GM19240 (cell line): ENCODE measurements at regions not wholly inside any gene's neighbourhood (a gene's known extent, or its start where the extent isn't known, plus 50 kb on each side); places are given as distances from the start of the nearest gene placed in this dataset.
"Not testable (repeated sequence)": the region's sequence is repeated elsewhere in the genome, so short reads cannot be mapped to it uniquely, and the experiment has no call there.

Source experiments
- DNase-seq: peaks from one replicate; pipeline ENCODE4 v3.0.0; 2011; ENCODE audit warnings: low spot score; ENCODE audit not compliant: insufficient read length

DNA sequence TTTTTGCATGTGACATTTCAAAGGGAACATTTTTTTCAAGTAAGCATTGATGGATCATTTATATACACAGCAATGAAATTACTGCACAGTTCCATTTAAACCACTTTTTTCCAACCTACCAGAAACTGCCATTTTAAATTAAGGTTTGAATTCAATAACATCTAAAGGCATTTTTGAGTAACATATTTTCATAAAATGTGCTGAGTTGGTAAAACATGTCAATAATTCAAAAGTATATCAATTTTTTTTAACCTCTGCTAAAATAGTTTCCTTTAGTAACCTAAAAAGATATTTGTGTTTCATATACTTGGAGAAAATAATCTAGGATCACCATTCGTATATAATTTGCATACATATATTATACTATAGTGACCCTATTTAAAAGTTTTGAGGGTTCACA lies 355.1 kb upstream of the KCNMB2 start:
- DNase-seq = no peak

DNA sequence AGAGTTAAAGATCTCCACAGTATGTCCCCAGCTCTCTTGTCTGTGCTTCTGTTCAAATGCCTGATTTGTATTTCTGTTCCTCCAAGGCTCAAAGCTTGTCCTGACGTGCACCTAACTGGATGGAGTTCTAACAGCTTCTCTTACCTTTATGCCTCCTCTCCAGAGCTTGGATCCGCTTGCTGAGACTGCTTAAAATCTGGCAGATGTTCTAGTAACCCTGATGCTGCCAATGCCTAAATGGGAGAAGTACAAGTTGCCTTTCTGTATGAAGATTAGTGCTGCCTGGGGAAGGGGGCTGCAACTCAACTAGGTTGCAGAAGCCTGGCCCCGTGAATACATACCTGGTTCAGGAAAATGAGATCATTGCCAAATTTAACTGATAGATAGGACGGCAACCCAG lies 354.5 kb upstream of the KCNMB2 start:
- no peak for DNase-seq

DNA sequence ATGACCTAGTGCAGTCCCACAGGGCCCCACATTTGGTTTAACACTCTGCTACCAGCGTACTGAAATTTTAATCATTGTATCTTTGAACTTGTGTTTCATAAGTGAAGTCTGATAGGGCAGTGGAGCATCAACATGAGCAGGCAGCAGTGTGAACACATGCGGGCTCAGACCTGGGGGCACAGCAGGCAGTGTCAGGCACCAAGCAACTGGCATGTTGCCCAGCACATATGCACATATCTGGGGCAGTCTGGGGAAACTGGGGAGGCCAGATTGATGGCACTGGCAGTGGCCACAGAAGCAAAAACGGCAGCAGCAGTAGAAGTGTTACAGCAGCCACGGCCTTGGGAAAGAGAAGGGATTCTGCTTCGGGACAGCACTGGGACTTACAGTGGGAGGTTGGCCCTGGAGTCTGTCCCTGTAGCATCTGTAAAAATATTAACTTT lies 353.9 kb upstream of the KCNMB2 start:
- no peak for DNase-seq

DNA sequence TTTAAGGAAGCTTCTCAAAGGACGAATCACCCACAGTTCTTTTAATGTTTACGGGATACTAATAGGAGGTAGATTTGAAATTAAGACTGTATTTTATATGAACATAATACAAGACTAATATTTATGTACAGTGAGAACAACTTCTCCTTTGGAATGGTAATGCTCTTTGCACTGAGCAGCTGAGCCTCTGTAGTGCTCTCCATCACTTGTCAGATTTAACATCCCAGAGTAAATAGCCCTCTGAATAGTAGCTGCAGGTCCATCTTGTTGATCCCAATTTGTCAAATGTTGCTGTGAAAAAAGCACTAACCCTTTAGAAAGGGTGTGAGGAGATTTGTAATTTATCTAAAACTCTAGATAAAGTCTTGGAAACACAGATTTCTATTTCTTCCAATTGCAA lies 351.4 kb upstream of the KCNMB2 start:
- no peak for DNase-seq

DNA sequence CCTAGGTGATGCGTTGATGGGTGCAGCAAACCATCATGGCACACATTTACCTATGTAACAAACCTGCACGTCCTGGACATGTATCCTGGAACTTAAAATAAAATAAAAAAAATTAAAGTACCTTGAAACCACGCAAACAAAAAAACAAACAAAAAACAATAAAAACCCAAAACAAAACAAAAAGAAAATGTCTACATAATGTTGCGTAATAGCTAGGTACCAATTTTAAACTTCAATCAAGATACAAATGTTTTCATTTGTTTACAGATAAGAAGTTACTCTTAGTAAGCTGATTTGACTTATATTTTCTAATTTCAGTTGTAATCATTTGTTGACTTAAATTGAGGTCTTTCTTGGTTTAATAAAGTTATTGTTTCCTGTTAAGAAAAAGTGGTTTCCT lies 349.6 kb upstream of the KCNMB2 start:
- no peak for DNase-seq

DNA sequence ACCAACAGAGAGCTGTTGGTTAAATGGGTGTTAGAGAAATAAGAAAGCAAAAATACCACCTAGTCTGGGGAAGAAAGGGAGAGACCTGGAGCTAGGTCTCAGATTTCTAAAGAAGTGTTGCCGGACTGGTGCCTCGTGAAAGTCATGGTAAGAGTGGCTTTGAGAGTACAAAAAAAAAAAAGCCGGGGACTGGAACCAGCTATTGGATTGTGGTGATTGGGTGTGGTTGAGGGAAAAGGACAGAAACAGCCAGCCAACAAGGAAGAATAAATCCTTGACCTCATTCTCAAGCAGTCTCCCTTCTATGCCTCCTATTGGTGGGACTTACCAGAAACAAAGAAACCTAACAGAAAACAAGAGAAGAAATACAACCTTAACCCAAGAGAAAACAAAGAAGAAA lies 346.4 kb upstream of the KCNMB2 start:
- no peak for DNase-seq

DNA sequence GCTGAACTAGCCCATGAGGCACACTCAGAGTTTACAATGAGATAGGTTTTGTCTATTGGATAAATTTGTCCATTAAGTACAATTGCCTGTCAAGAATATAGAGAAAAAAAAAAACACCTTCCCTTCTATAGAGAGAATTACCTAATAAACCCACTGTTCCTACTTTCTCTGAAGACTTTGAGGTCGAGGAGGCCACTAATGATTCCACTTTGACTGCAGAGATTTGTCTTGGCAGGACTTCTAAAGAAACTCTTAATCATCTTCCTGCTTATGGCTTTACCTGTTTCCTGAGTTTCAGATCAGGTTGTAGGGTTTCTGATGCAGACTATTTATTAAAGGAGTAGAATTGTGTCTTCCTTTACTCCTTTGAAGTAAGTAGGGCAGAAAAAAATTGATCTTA lies 342.4 kb upstream of the KCNMB2 start:
- no peak for DNase-seq

DNA sequence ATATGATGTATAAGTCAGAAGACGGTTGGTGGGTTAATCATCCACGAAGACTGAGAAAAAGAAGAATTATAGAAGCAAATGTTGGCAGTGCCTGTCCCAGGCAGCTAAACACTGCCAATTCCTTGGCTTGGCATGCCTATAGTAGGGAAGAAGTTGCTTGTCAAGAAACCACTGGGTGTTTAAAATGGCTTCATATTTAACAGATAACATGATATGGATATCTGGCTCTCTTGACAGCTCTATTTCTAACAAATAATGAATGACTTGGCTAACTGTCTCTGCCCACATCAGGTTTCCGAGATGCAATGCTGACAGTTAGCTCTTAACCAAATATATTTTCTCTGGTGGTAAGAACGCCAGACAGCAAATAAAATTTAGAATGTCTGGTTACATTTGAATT lies 341.7 kb upstream of the KCNMB2 start:
- no peak for DNase-seq

DNA sequence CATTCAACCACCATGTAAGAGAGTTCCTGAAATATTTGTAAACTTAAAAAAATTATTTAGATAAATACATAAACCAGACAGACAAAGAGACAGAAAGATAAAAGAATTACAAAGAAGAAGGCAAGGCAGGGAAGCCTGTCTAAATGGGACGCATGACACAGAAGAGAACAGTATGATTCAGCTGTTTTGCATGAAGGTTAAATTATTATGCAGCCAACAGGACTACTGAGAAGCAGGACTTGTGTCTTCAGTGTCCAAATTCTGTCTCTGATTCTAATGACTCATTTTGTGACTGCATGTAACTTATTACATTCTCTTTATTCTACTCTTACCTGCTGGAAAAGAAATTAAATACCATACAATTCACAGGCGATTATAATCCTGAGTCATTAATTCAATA lies 340.4 kb upstream of the KCNMB2 start:
- DNase-seq = no peak

DNA sequence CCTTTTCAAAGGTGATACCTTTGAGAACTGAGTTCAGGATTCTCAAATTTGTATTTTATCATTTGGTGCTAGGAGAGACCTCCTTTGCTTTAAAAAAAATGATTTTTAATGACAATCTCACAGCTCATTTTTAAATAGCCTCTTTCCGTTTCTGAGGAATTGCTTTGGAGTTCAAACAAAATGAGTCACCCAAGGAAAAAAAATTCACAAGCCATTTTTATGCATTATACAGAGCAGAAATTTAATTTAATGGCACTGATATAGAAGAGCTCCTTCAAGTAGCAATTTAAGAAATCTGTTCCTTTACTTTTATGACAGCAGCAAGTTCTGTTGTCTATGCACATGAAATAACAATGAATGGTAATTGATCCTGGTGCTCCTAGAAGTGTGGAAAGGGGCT lies 337.9 kb upstream of the KCNMB2 start:
- no peak for DNase-seq

DNA sequence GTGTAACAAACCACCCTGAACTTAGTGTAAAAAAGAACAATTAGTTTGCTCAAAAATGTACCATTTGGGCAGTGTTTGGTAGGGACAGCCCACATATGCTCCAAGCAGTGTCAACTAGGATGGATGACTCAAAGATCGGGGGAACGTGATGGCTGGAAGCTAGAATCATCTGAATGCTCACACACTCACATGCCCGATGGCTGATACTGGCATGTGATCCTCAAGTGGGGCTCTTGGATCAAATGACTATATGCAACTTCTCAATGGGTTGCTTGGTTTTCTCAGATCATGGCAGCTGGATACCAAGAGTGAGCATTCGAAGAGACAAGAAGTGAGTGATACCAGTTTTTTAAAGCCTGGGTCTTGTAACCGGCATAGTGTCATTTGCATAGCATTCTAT lies 335.9 kb upstream of the KCNMB2 start:
- no peak for DNase-seq

DNA sequence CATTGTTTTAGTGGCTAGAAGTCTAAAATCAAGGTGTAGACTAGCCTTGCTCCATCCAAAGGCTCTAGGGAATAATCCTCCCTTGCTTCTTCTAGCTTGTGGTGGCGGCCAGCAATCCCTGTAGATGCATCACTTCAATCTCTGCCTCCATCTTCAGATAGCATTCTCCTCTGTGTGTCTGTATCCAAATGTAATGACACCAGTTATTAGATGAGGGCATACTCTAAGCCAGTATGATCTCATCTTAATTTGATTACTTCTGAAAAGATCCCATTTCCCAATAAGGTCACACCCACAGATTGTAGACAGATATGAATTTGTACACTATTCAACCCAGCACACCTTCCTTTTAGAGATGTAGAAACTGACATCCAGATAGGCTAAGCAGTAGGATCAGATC lies 334.5 kb upstream of the KCNMB2 start:
- no peak for DNase-seq

DNA sequence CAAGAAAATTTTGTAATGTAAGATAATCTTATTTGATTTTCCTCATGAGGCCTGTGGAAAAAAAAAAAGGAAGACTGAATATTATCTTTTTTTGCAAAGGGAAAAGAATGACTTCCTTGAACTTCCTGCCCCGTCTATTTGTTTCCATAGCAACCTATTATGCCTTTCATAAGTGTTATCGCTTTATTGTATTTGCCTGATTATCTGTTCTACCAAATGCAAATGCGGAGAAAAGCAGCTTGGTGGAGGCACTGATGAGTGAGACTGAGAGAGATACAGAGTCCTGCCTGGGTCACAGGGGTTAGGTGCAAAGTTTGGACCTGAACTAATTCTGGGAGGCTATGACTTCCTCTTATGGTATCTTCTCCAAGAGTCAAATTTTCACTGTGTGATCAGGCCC lies 334.0 kb upstream of the KCNMB2 start:
- no peak for DNase-seq

DNA sequence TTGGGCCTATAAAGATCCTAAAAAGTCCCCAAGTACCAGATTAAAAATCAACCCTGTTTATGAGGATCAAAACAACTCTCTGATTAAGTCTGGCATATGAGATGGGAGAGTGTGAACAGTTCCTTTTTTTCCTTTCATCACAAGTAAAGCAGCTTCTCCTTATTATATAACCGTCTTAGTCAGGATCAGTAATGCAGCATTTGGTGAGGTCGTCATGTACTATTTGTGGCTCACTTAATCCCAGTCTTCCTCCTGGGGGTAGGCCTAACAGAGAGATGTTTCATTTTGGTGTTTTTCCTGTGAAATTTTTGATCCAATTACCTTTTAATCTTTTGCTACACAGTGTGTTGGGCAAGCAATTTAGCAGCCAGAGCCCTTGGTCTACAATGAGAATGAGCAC lies 333.1 kb upstream of the KCNMB2 start:
- no peak for DNase-seq

DNA sequence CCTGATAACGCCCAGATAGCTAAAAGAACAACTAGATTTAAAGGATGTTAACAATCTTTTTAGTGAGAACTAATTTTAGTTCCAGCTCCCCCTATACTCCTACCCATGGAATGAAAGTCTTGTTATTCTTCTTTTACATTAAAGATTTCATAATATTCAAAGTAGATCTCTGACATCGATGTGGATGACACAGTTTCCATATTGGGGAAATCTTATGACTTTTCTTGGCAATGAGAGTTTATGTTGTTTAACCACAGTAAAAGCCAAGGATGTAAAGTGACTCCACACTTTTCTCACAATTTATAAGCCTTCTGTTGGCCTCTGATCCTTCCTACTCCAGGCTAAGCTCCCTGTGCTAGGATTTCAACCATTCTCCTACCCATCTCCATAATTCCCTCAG lies 332.6 kb upstream of the KCNMB2 start:
- DNase-seq = no peak

DNA sequence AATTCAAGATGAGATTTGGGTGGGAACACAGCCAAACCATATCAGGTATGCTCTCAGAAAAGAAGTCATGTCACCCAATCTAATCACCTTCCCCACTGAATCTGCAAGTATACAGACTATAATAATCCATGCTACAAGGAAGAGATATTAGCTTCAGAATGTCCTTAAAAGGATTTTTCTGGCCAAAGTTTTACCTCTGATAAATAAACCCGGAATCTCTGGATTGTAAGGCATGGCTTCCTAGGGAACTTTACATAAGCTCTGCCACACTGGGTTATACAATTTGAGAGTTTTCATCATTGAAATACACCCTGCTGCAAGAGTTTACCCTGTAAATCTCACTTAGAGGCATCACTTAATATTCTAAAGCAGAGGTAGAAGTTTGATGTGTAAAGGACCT lies 330.5 kb upstream of the KCNMB2 start:
- no peak for DNase-seq

DNA sequence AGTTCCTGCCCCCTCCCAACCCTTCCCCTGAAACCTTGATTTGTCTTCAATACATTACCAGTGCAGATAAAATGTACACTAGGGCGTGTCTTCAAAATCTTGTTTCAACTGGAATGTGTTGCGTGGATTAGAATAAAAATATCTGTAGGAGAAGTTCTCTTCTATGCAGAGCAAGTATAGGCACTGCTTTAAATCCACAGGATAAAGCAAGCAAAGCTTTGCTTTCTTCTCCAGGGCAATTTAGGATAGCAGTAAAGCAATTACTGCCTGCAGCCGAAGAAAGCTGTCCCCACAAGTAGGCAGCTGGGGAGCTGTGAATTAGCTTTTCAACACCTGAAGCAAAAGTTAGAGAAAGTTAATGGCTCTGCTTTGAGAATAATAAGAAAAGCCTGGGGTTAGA lies 329.7 kb upstream of the KCNMB2 start:
- DNase-seq = no peak

DNA sequence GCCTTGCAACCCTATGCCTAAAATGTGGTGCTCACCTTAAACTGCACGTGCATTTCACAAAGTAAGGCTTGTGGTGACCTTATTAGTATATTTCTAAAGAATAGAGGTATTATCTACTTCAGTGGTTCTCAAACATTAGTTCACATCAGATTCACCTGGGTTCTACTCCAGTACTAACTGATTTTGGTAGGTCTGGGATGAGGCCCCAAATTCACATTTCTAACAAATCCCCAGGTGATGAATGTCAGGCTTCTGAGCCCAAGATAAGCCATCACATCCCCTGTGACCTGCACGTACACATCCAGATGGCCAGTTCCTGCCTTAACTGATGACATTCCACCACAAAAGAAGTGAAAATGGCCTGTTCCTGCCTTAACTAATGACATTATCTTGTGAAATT lies 329.1 kb upstream of the KCNMB2 start:
- not testable (repeated sequence) for DNase-seq

DNA sequence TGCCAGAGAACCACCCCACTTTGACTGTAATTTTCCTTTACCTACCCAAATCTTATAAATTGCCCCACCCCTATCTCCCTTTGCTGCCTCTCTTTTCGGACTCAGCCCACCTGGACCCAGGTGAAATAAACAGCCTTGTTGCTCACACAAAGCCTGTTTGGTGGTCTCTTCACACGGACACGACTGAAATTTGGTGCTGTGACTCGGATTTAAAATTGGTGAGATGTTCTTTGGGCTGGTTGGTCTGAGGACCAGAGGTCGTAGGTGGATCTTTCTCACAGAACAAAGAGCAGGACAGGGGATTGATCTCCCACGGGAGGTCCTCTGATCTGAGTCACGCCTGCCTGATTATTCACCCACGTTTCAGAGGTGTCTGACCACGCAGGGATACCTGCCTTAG lies 328.6 kb upstream of the KCNMB2 start:
- not testable (repeated sequence) for DNase-seq

DNA sequence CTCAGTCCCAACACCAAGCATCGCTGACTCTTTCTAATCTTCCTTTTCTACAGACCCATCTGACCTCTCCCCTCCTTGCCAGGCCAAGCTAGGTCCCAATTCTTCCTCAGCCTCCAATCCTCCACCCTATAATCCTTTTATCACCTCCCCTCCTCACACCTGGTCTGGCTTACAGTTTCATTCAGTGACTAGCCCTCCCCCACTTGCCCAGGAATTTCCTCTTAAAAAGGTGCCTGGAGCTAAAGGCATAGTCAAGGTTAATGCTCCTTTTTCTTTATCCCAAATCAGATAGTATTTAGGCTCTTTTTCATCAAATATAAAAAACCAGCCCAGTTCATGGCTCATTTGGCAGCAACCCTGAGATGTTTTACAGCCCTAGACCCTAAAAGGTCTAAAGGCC lies 327.1 kb upstream of the KCNMB2 start:
- not testable (repeated sequence) for DNase-seq

DNA sequence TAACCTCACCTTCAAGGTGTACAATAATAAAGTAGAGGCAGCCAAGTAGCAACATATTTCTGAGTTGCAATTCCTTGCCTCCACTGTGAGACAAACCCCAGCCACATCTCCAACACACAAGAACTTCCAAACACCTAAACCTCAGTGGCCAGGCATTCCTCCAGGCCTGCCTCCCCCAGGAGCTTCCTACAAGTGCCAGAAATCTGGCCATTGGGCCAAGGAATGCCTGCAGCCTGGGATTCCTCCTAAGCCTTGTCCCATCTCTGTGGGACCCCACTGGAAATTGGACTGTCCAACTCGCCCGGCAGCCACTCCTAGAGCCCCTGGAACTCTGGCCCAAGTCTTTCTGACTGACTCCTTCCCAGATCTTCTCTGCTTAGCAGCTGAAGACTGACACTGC lies 326.6 kb upstream of the KCNMB2 start:
- DNase-seq = not testable (repeated sequence)

DNA sequence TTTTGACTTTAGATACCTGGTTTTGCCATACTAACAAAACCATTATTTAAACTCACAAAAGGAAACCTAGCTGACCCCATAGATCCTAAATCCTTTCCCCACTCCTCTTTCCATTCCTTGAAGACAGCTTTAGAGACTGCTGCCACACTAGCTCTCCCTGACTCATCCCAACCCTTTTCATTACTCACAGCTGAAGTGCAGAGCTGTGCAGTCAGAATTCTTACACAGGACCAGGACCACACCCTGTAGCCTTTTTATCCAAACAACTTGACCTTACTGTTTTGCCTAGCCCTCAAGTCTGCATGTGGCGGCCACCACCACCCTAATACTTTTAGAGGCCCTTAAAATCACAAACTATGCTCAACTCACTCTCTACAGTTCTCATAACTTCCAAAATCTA lies 325.1 kb upstream of the KCNMB2 start:
- DNase-seq = not testable (repeated sequence)

DNA sequence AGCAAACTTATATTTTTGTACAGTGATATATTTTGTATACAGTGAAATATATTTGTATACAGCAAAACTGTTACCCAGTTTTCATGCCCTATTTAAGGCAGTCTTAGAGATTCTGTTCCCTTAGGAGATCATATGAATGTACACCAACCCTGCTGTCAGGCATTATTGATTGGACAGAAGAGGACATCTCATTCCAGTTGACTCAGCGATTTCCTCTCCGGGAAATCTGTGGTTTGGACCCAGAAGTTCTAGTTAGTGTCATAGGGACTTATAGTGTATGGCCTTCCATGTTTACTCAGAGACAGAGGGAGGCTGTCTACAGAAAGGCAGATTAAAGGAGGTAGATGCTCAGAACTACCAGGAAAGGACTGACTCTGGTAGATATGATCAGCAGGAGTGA lies 318.8 kb upstream of the KCNMB2 start:
- DNase-seq = no peak

DNA sequence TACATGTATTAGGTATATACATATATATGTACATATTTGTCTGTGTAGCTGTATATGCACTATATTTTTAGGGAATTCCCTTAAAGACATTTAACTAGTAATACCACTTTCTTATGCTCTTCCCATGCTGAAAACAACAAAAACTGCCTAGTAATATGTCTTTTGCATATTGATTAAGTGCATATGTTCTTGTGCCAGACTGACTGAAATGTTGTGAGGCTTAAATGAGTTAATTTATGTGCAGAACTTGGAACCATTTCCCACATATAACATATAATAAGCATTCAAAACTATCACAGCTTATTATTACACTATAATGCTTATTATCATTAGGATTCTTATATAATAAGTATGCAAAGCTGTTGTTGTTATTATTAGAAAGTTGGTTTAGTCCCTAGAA lies 318.0 kb upstream of the KCNMB2 start:
- no peak for DNase-seq

DNA sequence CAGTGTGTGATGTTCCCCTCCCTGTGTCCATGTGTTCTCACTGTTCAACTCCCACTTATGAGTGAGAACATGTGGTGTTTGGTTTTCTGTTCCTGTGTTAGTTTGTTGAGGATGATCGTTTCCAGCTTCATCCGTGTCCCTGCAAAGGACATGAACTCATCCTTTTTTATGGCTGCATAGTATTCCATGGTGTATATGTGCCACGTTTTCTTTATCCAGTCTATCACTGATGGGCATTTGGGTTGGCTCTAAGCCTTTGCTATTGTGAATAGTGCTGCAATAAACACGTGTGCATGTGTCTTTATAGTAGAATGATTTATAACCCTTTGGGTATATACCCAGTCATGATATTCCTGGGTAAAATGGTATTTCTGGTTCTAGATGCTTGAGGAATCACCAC lies 316.6 kb upstream of the KCNMB2 start:
- not testable (repeated sequence) for DNase-seq
